Brain pericyte (primary cell): ENCODE measurements at regions not wholly inside any gene's neighbourhood (a gene's known extent, or its start where the extent isn't known, plus 50 kb on each side); places are given as distances from the start of the nearest gene placed in this dataset.

ENCODE experiments used
- DNase-seq: peaks from one replicate; pipeline ENCODE4 v3.0.0-alpha.2; 2012; ENCODE audit warnings: low read depth, low spot score

GRCh38 chr2:38509947-38510326, 92.8 kb downstream of the HNRNPLL start:
- no peak for DNase-seq

- DNase-seq: no peak
Measured at GRCh38 chr2:38509314-38509946, 93.3 kb downstream of the HNRNPLL start.

GRCh38 chr2:38508311-38509039, 94.3 kb downstream of the HNRNPLL start:
- DNase-seq: peak; percentile 58

DNA sequence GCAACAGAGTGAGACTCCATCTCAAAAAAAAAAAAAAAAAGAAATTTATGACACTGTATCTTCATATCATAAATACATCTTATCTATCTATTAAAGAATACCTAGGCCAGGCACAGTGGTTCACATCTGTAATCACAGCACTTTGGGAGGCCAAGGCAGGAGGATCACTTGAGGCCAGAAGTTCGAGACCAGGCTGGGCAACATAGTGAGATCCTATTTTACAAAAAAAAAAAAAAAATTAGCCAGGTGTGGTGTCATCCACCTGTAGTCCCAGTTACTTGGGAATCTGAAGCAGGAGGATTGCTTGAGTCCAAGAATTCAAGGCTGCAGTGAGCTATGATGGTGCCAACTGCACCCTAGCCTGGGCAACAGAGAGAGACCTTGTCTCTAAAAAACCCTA, 95.0 kb downstream of the HNRNPLL start:
- no peak for DNase-seq

DNA sequence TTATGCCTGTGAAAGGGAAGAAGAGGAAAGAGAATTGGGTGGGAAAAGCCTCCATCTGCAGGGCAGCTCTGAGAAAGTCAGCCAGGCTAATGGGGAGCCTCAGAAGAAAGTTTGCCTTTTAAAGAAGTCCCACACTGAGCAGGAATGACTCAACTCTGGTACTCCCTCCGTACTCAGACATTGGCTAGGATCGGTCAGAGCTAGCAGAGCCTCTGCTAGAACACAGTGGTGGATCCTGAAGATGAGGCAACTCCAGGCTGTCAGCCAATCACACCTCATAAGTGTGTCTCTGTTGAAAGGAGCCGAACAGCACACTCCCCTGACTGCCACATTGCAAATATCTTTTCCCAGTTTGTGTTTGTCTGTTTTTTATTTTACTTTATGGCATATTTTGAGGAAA, 96.9 kb downstream of the HNRNPLL start:
- DNase-seq: no peak

- no peak for DNase-seq
Measured at GRCh38 chr2:38504169-38504568, 98.6 kb downstream of the HNRNPLL start.

DNA sequence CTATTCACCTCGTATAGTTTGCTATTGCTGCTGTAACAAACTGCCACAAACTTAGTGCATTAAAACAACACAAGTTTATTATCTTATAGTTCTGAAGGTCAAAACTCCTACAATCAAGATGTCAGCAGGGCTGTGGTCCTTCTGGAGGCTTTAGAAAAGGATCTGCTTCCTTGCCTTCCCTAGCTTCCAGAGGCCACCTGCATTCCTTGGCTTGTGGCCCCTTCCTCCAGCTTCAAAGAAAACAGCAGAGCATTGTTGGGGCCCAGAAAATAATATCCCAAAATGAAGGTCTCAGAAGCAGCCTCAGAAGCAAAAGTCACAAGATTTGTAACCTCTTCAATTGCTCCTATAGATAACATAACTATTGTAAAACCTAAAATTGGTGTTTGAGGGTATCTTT, 100.6 kb downstream of the HNRNPLL start:
- no peak for DNase-seq

GRCh38 chr2:38500283-38500634, 102.5 kb downstream of the HNRNPLL start:
- no peak for DNase-seq

GRCh38 chr2:38499548-38500282, 103.0 kb downstream of the HNRNPLL start:
- DNase-seq: no peak

GRCh38 chr2:38498045-38498481, 104.7 kb downstream of the HNRNPLL start:
- no peak for DNase-seq

DNA sequence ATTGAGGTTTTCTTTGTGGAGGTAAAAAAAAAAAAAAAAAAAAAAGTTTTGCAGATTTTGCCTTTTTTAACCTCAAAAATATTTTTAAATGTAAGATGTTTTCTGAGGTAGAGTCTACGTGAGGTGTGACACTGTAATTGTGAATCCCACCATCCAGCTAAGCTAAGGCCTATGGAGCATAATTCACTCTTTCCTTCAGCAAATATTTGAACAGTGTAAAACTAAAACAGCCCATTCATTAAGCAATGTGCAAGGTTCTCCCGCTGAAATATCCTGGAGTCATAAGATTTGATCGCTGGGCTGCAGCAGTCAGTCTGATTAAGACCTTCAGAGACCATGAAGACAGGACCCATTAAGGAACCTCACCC, 105.1 kb downstream of the HNRNPLL start:
- no peak for DNase-seq

GRCh38 chr2:38496927-38497669, 105.6 kb downstream of the HNRNPLL start:
- DNase-seq: no peak

DNA sequence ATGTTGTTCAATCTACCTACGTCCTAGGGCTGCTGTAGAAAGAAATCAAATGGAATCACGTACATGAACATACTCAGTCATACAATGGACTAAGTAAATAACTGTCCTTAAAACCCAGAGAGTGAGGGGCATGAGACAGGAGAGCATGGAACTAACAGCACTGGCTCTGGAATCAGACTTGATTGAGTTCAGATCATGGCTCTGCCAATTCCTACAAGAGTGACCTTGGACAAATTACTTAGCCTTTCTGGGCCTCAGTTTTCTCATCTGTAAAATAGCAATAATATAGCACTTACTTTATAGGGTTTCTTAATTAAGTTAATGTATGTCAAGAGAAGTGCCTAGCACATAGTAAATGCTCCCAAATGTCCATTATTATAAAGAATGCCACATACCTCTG, 106.8 kb downstream of the HNRNPLL start:
- no peak for DNase-seq

DNA sequence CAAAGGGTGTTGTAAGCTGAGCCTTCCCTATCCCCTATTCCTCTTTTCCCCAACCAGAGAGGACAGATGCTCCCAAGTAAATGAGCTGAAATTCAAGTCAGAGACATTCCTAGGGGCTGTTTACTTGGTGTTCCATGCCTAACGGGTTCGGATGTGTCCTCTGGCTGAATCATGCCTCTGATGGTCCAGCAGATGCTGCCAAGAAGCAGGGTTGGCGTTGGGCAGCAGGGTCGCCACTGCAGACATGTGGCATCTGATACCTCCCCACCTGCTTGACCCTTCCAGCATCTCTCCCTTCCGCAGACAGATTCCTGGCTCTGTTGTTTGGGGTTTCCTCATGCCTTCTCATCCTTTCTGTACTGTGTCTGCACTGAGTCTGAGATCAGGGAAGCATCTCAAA, 108.3 kb downstream of the HNRNPLL start:
- DNase-seq: no peak

DNA sequence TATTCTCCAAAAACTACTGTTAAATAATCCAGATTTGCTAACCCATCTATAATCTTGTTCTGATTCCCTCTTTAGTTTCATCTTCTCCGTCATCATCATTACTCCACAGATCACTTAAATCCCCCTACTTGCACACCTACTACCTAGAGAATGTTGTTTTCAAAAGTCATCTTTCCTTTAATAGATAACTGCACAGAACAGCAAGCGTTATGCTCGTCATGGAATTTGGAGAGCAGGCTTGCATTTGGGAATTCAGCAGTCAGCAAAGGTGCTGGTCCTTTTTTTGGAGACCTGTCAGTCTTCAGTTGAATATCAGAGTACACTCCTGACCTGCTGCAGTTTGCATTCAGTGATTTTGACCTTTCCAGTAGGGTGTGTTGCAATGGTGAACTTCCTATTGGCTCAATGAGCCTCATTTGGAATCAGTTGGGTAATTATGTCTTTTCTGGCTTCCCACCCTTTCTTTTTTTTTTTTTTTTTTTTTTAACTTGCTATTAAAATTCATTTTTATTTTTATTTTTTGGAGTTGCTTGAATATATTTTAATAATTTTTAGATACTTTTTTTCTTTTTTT, 110.6 kb downstream of the HNRNPLL start:
- no peak for DNase-seq

GRCh38 chr2:38491436-38491835, 111.3 kb downstream of the HNRNPLL start:
- DNase-seq: no peak

- no peak for DNase-seq
Measured at GRCh38 chr2:38489846-38490245, 112.8 kb upstream of the ATL2 start.

DNA sequence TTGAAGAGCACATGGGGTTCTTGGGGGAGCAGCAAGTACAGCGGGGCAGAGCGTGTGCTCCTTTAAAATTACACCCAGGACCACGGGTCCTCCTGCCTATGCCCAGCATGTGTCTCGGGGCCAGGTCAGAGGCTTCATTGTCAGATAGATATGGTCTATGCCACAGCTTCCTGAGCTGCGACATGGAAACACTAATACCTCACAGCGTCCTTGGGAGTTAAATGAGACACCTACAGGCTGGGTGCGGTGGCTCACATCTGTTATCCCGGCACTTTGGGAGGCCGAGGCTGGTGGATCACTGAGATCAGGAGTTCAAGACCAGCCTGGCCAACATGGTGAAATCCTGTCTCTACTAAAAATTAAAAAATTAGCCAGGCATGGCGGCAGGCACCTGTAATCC, 110.8 kb upstream of the ATL2 start:
- DNase-seq: no peak

DNA sequence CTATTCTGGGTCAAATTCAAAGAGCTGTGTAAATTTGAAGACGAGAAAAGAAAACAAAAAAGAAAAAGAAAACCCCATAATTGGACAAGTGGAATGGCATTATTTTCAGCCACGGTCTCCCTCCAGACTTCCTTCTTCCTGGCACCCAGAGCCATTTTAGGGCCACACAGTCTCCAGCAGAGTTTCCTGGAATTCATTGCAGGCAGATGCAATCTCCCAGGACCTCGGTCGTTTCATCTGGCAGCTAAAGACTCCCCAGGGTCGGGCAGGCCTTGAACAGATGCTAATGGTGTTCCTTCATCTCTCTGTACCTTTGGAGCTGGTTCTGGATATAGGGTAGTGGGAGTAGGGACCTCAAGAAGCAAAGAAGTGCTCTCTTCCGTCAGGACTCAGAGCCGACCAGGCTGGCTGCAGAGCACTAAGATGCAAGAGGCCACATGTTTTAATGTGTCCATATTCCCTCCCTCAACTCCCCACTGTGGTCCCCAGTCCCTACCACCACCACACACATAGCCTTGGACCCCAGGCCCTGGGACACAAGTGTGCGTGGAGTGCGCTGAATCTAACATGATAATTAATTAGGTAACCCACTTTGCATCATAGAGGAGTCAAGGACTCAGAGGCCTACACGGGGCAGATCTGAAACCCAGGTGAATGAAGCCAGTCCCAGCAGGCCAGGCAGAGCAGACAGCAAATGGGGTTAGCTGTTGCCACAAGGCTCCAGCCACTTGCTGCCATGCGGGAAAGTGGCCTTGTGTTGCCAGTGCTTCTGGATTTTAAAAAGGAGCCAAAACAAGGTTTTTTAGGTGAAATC, 109.3 kb upstream of the ATL2 start:
- no peak for DNase-seq

DNA sequence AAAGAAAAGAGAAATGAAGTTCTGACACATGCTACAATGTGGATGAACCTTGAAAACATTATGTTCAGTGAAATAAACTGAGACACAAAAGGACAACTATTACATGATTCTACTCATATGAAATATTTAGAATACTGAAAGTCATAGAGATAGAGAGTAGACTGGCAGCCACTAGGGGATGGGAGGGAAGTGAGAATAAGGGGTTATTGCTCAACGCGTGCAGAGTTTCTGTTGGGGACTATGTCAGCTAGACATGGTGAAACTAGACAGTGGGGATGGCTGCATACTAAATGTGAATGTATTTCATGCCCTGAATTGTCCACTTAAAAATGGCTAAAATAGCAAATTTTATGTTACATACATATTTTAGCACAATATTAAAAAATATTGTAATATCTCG, 108.7 kb upstream of the ATL2 start:
- no peak for DNase-seq

DNA sequence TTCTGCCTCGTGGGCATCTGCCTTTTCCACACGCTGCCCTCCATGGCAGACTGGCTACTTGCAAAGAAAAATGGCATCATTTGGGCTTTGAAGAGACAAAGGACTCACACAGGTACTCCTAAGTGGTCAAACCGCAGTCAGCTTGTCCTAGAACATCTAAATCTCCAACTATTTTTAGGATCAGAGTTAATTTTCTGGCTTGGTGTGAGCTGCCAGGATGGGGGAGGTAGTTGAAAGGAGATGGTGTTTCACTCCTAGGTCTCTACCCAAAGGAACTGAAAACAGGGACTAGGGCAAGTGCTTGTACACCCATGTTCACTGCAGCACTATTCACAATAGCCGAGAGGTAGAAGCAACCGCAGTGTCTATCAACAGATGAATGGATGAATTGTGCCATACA, 107.9 kb upstream of the ATL2 start:
- DNase-seq: no peak
